A549 (cell line): ENCODE measurements at regions not wholly inside any gene's neighbourhood (a gene's known extent, or its start where the extent isn't known, plus 50 kb on each side); places are given as distances from the start of the nearest gene placed in this dataset.
"Not testable (repeated sequence)": the region's sequence is repeated elsewhere in the genome, so short reads cannot be mapped to it uniquely, and the experiment has no call there.

Experiments used
- ATAC-seq, 2 experiments: fragments of 200-7000 bp in 1 of 2; fragments of >200 bp in 1 of 2; cut with Nextera tagmentation in 1 of 2; cut with Tn5 transposase in 1 of 2; 3 replicates each; pipeline versions ENCODE4 v1.8.0 to v1.9.1; 2018 to 2020; ENCODE audit warnings: mild to moderate bottlenecking in 1 of 2, moderate library complexity in 1 of 2
- CTCF ChIA-PET: fragments of 300-600 bp; sonication (Branson Sonifier 250); formaldehyde crosslinking; extraction: SDS; loops from one replicate; lab custom pipeline; 2021; ENCODE audit warnings: antibody characterized with exemption, inconsistent platforms; lab: Yijun Ruan, JAX
- POLR2A ChIA-PET: fragments of 350-600 bp; formaldehyde crosslinking; extraction: SDS; loops from one replicate; lab custom pipeline; 2021; ENCODE audit warnings: antibody characterized with exemption, inconsistent platforms; lab: Yijun Ruan, JAX
- DNase-seq, 2 experiments: peaks; one replicate each; pipeline versions ENCODE4 v3.0.0 to v3.0.0-alpha.2; 2011 to 2016; ENCODE audit warnings: low read depth in 1 of 2, low spot score in 1 of 2
- FAIRE-seq: peaks from 2 replicates; lab custom pipeline; 2011; peaks lifted over from hg19 to GRCh38; lab: Jason Lieb, UNC
- H3K27ac ChIP-seq, 2 experiments: fragments of >200 bp; sonication (Bioruptor Twin); formaldehyde crosslinking; 3 replicates each; pipeline ENCODE4 v1.5.1; 2016 to 2017
- H3K4me1 ChIP-seq: fragments of >200 bp; sonication (Bioruptor Twin); formaldehyde crosslinking; 3 replicates; pipeline ENCODE4 v1.6.1; 2016
- H3K4me2 ChIP-seq: fragments of >200 bp; sonication (Bioruptor Twin); formaldehyde crosslinking; 3 replicates; pipeline ENCODE4 v1.6.1; 2016
- H3K4me3 ChIP-seq: fragments of >200 bp; sonication (Bioruptor Twin); formaldehyde crosslinking; 3 replicates; pipeline ENCODE4 v1.5.1; 2016
- H3K9me3 ChIP-seq: fragments of >200 bp; sonication (Bioruptor Twin); formaldehyde crosslinking; 3 replicates; pipeline ENCODE4 v1.6.1; 2016
- CBX2 ChIP-seq: fragments of 200-600 bp; sonication (generic); IDR thresholded peaks from 2 replicates; pipeline ENCODE4 v1.6.1; 2016; ENCODE audit warnings: low read depth, mild to moderate bottlenecking, borderline replicate concordance
- CEBPB ChIP-seq, 2 experiments: fragments of >200 bp in 1 of 2; sonication (Bioruptor Twin) in 1 of 2; formaldehyde crosslinking in 1 of 2; IDR thresholded peaks; 2 replicates each; pipeline ENCODE4 v1.6.1; 2012 to 2016
- CTCF ChIP-seq: fragments of >200 bp; sonication (Bioruptor Twin); formaldehyde crosslinking; IDR thresholded peaks from 3 replicates; pipeline ENCODE4 v1.5.1; 2016
- E2F6 ChIP-seq: IDR thresholded peaks from 2 replicates; pipeline ENCODE4 v1.6.1; 2012; ENCODE audit warnings: low read depth, borderline replicate concordance
- EHF ChIP-seq: fragments of 250-450 bp; sonication (Bioruptor Pico); IDR thresholded peaks from 2 replicates; pipeline ENCODE4 v1.5.0; 2020; ENCODE audit warnings: mild to moderate bottlenecking
- EHMT2 ChIP-seq: fragments of 200-600 bp; sonication (generic); IDR thresholded peaks from 2 replicates; pipeline ENCODE4 v1.6.1; 2016; ENCODE audit warnings: antibody characterized with exemption, low read depth, mild to moderate bottlenecking, moderate library complexity
- EP300 ChIP-seq, 2 experiments: fragments of >200 bp; sonication (Bioruptor Twin); formaldehyde crosslinking; IDR thresholded peaks; 2 replicates in 1 of 2; 3 replicates in 1 of 2; pipeline ENCODE4 v1.6.1; 2016 to 2017
- ESRRA ChIP-seq: fragments of 150-350 bp; IDR thresholded peaks from 2 replicates; pipeline ENCODE4 v1.6.1; 2014; ENCODE audit warnings: mild to moderate bottlenecking, low read length, borderline replicate concordance
- FOSB ChIP-seq: fragments of 250-450 bp; sonication (Bioruptor Pico); IDR thresholded peaks from 2 replicates; pipeline ENCODE4 v1.5.0; 2020; ENCODE audit warnings: mild to moderate bottlenecking, moderate library complexity
- FOSL2 ChIP-seq, 2 experiments: fragments of 450-650 bp in 1 of 2; fragments of >200 bp in 1 of 2; sonication (Bioruptor Twin) in 1 of 2; formaldehyde crosslinking; IDR thresholded peaks; 2 replicates each; pipeline versions ENCODE4 v1.5.0 to v1.6.1; 2016 to 2020; ENCODE audit warnings: mild to moderate bottlenecking in 1 of 2, moderate library complexity in 1 of 2
- FOXS1 ChIP-seq: fragments of 250-450 bp; sonication (Bioruptor Pico); IDR thresholded peaks from 2 replicates; pipeline ENCODE4 v1.5.0; 2020; ENCODE audit warnings: mild to moderate bottlenecking, moderate library complexity
- HEYL ChIP-seq: fragments of 250-450 bp; sonication (Bioruptor Pico); IDR thresholded peaks from 2 replicates; pipeline ENCODE4 v1.8.0; 2021; ENCODE audit warnings: mild to moderate bottlenecking, moderate library complexity
- HOXA7 ChIP-seq: fragments of 250-450 bp; sonication (Bioruptor Pico); IDR thresholded peaks from 2 replicates; pipeline ENCODE4 v1.5.0; 2020; ENCODE audit warnings: mild to moderate bottlenecking, moderate library complexity
- HOXB5 ChIP-seq: fragments of 250-450 bp; sonication (Bioruptor Pico); IDR thresholded peaks from 2 replicates; pipeline ENCODE4 v1.5.0; 2020; ENCODE audit warnings: mild to moderate bottlenecking, moderate library complexity
- JUN ChIP-seq, 2 experiments: fragments of >200 bp; sonication (Bioruptor Twin); formaldehyde crosslinking; IDR thresholded peaks; 2 replicates in 1 of 2; 3 replicates in 1 of 2; pipeline ENCODE4 v1.6.1; 2016 to 2017
- MAFK ChIP-seq: fragments of 450-650 bp; IDR thresholded peaks from 2 replicates; pipeline ENCODE4 v1.6.1; 2014; ENCODE audit not compliant: partially characterized antibody
- MAX ChIP-seq: IDR thresholded peaks from 2 replicates; pipeline ENCODE4 v1.6.1; 2012
- MAZ ChIP-seq: fragments of 150-350 bp; IDR thresholded peaks from 2 replicates; pipeline ENCODE4 v1.6.1; 2014; ENCODE audit warnings: antibody characterized with exemption, low read depth, low read length, borderline replicate concordance
- NFE2L2 ChIP-seq: fragments of 150-350 bp; conservative IDR thresholded peaks from 2 replicates; pipeline ENCODE4 v1.6.1; 2014; ENCODE audit warnings: low read length
- NPAS2 ChIP-seq: fragments of 250-450 bp; sonication (Bioruptor Pico); IDR thresholded peaks from 2 replicates; pipeline ENCODE4 v1.8.0; 2022; ENCODE audit warnings: mild to moderate bottlenecking, moderate library complexity, borderline replicate concordance
- PBX3 ChIP-seq: IDR thresholded peaks from 2 replicates; pipeline ENCODE4 v1.6.1; 2012
- POLR2A ChIP-seq: IDR thresholded peaks from 2 replicates; pipeline ENCODE4 v1.6.1; 2012; ENCODE audit warnings: mild to moderate bottlenecking, low read length
- RCOR1 ChIP-seq: fragments of 150-350 bp; IDR thresholded peaks from 2 replicates; pipeline ENCODE4 v1.6.1; 2014; ENCODE audit warnings: antibody characterized with exemption, low read length, low read depth
- TFCP2L1 ChIP-seq: fragments of 250-450 bp; sonication (Bioruptor Pico); IDR thresholded peaks from 2 replicates; pipeline ENCODE4 v1.5.0; 2021; ENCODE audit warnings: mild to moderate bottlenecking
- USF2 ChIP-seq: fragments of 450-650 bp; IDR thresholded peaks from 2 replicates; pipeline ENCODE4 v1.6.1; 2014; ENCODE audit warnings: antibody characterized with exemption
- ZC3H11A ChIP-seq: fragments of 450-650 bp; IDR thresholded peaks from 2 replicates; pipeline ENCODE4 v1.6.1; 2014; ENCODE audit warnings: antibody characterized with exemption, mild to moderate bottlenecking
- WGBS: methylation state at CpG from one replicate; pipeline ENCODE4 v1.1.6; 2017; ENCODE audit errors: missing lambda C conversion rate; 5-methylcytosine and 5-hydroxymethylcytosine counted together
- TF ChIP-seq, protein P1 (sequence below): fragments of 250-450 bp; sonication (Bioruptor Pico); IDR thresholded peaks from 2 replicates; pipeline ENCODE4 v1.5.0; 2021; ENCODE audit warnings: mild to moderate bottlenecking, moderate library complexity, borderline replicate concordance

GRCh38 chr13:108070491-108070890 lies 144.8 kb downstream of the LIG4 start:
- DNase-seq, result no peak
- no peak for FAIRE-seq

DNA sequence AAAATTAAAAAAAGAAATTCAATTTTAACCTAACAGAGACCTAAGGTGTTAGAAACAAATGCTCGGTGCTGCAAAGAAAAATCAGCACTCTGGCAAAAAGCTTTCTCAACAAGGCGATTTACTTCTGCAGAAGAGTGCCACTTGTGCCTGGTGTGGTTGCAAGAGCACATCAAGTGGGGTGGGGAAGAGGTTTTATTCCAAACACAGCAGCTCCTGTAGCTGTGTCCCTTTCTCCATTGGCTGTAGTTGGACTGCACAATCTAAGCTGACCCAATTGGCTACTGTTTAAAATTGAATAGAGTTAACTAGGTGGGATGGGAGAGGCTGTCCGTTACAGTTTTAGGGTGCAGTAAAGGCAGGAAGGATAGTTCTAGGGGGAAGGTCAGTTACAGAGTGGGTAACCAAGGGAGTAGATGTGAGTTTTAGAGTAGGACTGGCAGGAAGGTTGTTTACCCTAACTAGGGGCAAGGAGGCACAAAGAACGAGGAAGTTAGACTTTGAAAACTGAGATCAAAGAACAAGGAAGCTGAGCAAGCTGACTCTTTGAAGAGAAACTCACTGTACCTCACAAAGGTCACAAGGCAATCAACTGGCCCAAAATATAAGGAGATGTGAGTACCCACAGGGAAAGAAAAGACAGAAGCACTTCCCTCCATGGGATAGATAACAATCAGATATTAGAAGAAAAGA lies 145.7 kb downstream of the LIG4 start:
- H3K4me1 ChIP-seq, result no peaks in the 10 kb centered on the region
- no peak for TF ChIP-seq MAZ
- no peak for TF ChIP-seq NPAS2 (CRISPR knock-in tag)
- TF ChIP-seq HOXA7 (CRISPR knock-in tag), result no peak
- no peak for TF ChIP-seq RCOR1
- no peak for TF ChIP-seq ZC3H11A
- no peak for TF ChIP-seq ESRRA
- TF ChIP-seq NFE2L2, result no peak
- TF ChIP-seq, protein P1, sequence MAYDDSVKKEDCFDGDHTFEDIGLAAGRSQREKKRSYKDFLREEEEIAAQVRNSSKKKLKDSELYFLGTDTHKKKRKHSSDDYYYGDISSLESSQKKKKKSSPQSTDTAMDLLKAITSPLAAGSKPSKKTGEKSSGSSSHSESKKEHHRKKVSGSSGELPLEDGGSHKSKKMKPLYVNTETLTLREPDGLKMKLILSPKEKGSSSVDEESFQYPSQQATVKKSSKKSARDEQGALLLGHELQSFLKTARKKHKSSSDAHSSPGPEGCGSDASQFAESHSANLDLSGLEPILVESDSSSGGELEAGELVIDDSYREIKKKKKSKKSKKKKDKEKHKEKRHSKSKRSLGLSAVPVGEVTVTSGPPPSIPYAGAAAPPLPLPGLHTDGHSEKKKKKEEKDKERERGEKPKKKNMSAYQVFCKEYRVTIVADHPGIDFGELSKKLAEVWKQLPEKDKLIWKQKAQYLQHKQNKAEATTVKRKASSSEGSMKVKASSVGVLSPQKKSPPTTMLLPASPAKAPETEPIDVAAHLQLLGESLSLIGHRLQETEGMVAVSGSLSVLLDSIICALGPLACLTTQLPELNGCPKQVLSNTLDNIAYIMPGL (CRISPR knock-in tag), result no peak
- TF ChIP-seq MAFK, result no peak
- TF ChIP-seq CEBPB (IDR thresholded peaks at IDR 0.05), result no peak
- TF ChIP-seq EHMT2, result no peak
- ATAC-seq, result no peak
- H3K9me3 ChIP-seq, result no peaks in the 10 kb centered on the region
- FAIRE-seq, result no peak
- 0% methylated on average over 4 of the region's 4 CpGs for WGBS
- H3K4me3 ChIP-seq, result no peak overlapping the region
- no peak overlapping the region for H3K27ac ChIP-seq
- no peak overlapping the region for H3K4me2 ChIP-seq
- no peak for DNase-seq
- ChIA-PET POLR2A (no interaction called here), CTCF (no interaction called here)

More at GRCh38 chr13:108070491-108070890, 144.8 kb downstream of the LIG4 start:
- Histone ChIP-seq H3K9me3 (no peaks in the 10 kb centered on the region), H3K4me2 (no peak overlapping the region), H3K27ac (no peak overlapping the region), H3K4me3 (no peak overlapping the region), H3K4me1 (no peaks in the 10 kb centered on the region)
- 22% methylated on average over 4 of the region's 4 CpGs for WGBS
- CTCF ChIA-PET, result no interaction called here
- ATAC-seq, result no peak
- TF ChIP-seq TFCP2L1 (CRISPR knock-in tag) (no peak), CBX2 (no peak), E2F6 (no peak), HEYL (CRISPR knock-in tag) (no peak), FOSB (CRISPR knock-in tag) (no peak), CTCF (no peak), POLR2A (no peak), NPAS2 (CRISPR knock-in tag) (no peak), HOXB5 (CRISPR knock-in tag) (no peak), CEBPB (IDR thresholded peaks at IDR 0.05) (no peak), USF2 (no peak), FOXS1 (CRISPR knock-in tag) (no peak), MAX (no peak), PBX3 (no peak), EP300 (IDR thresholded peaks at IDR 0.05) (no peak), EHF (CRISPR knock-in tag) (no peak), JUN (IDR thresholded peaks at IDR 0.05) (no peak), FOSL2 (IDR thresholded peaks at IDR 0.05) (no peak), FOSL2 (CRISPR knock-in tag; IDR thresholded peaks at IDR 0.05) (no peak)
- POLR2A ChIA-PET, result no interaction called here

- 6% methylated on average over 1 of the region's 1 CpG for WGBS
- CTCF ChIA-PET, H3K4me1 ChIP-seq, H3K4me2 ChIP-seq, H3K4me3 ChIP-seq, POLR2A ChIA-PET, DNase-seq, H3K9me3 ChIP-seq, FAIRE-seq, ATAC-seq, H3K27ac ChIP-seq: not testable (repeated sequence)
Observed at GRCh38 chr13:108064372-108064771, 151.0 kb downstream of the LIG4 start.
